GM12878 (cell line): ENCODE measurements at regions not wholly inside any gene's neighbourhood (a gene's known extent, or its start where the extent isn't known, plus 50 kb on each side); places are given as distances from the start of the nearest gene placed in this dataset.

ENCODE experiments used
- ATAC-seq: fragments of 200-7000 bp; cut with Tn5 transposase; 3 replicates; pipeline ENCODE4 v1.9.1; 2020; ENCODE audit warnings: mild to moderate bottlenecking, moderate library complexity
- BruUV-seq: library from RNA; stranded (reverse); fragments of 400-500 nt; replicated peaks from 2 replicates; lab custom pipeline; 2021; lab: Mats Ljungman, UMichigan
- CTCF ChIA-PET: fragments of 300-600 bp; sonication (Branson Sonifier 250); formaldehyde crosslinking; extraction: SDS; loops from one replicate; lab custom pipeline; 2021; ENCODE audit warnings: inconsistent platforms; lab: Yijun Ruan, JAX
- POLR2A ChIA-PET: fragments of 350-600 bp; formaldehyde crosslinking; extraction: SDS; loops from one replicate; lab custom pipeline; 2021; ENCODE audit warnings: inconsistent platforms; lab: Charles Lee
- RAD21 ChIA-PET: fragments of 300-600 bp; sonication (Branson Sonifier 250); formaldehyde crosslinking; loops from one replicate; lab custom pipeline; 2023; ENCODE audit warnings: antibody characterized with exemption; ENCODE audit not compliant: unreplicated experiment; lab: Charles Lee
- SMC1A ChIA-PET: fragments of 300-600 bp; sonication (Branson Sonifier 250); formaldehyde crosslinking; loops from one replicate; lab custom pipeline; 2023; ENCODE audit not compliant: unreplicated experiment, uncharacterized antibody; lab: Charles Lee
- DNase-seq: peaks from one replicate; pipeline ENCODE4 v3.0.0-alpha.2; 2011; ENCODE audit warnings: low read depth, low spot score
- FAIRE-seq: peaks from 3 replicates; lab custom pipeline; 2011; peaks lifted over from hg19 to GRCh38; lab: Jason Lieb, UNC
- H2AFZ ChIP-seq: 2 replicates; pipeline ENCODE4 v1.6.0; 2011; ENCODE audit warnings: low read depth, low read length, control low read depth; ENCODE audit not compliant: control insufficient read depth
- H3K27ac ChIP-seq: 2 replicates; pipeline ENCODE4 v1.5.1; 2011; ENCODE audit warnings: control low read depth; ENCODE audit not compliant: control insufficient read depth, insufficient read depth
- H3K27me3 ChIP-seq, 2 experiments: replicated peaks in 1 of 2; 2 replicates each; pipeline versions ENCODE4 v1.6.0 to v1.6.1; 2011; ENCODE audit warnings: low read length in 1 of 2; ENCODE audit not compliant: control insufficient read depth in 2 of 2, insufficient read depth in 2 of 2
- H3K36me3 ChIP-seq, 2 experiments: 2 replicates each; pipeline ENCODE4 v1.5.1; 2011; ENCODE audit warnings: low read length in 1 of 2; ENCODE audit not compliant: control insufficient read depth in 2 of 2, insufficient read depth in 2 of 2
- H3K4me1 ChIP-seq: 2 replicates; pipeline ENCODE4 v1.6.1; 2011; ENCODE audit warnings: mild to moderate bottlenecking, low read length, moderate library complexity, mixed read lengths; ENCODE audit not compliant: control insufficient read depth, insufficient read depth
- H3K4me2 ChIP-seq: 2 replicates; pipeline ENCODE4 v1.6.0; 2011; ENCODE audit warnings: control low read depth; ENCODE audit not compliant: control insufficient read depth, insufficient read depth
- H3K4me3 ChIP-seq: fragments of 200-600 bp; sonication (generic); 2 replicates; pipeline ENCODE4 v1.5.1; 2016
- H3K79me2 ChIP-seq: 2 replicates; pipeline ENCODE4 v1.6.0; 2011; ENCODE audit warnings: low read length; ENCODE audit not compliant: control insufficient read depth, insufficient read depth
- H3K9ac ChIP-seq: 2 replicates; pipeline ENCODE4 v1.8.0; 2011; ENCODE audit warnings: low read length, control low read depth, mixed read lengths; ENCODE audit not compliant: control insufficient read depth, insufficient read depth
- H3K9me3 ChIP-seq: replicated peaks from 3 replicates; pipeline ENCODE4 v1.5.1; 2011; ENCODE audit warnings: mild to moderate bottlenecking, low read length; ENCODE audit not compliant: control insufficient read depth, insufficient read depth
- H4K20me1 ChIP-seq: 2 replicates; pipeline ENCODE4 v1.6.0; 2011; ENCODE audit not compliant: control insufficient read depth, insufficient read depth
- CEBPB ChIP-seq, 2 experiments: fragments of 150-350 bp in 1 of 2; IDR thresholded peaks; 2 replicates each; pipeline ENCODE4 v1.6.1; 2012 to 2014; ENCODE audit warnings: low read depth in 2 of 2, low read length in 2 of 2, borderline replicate concordance in 1 of 2, inconsistent platforms in 1 of 2
- CHD4 ChIP-seq: fragments of 200-600 bp; sonication (generic); IDR thresholded peaks from 2 replicates; pipeline ENCODE4 v1.6.1; 2016; ENCODE audit warnings: mild to moderate bottlenecking
- DPF2 ChIP-seq: fragments of 450-650 bp; IDR thresholded peaks from 2 replicates; pipeline ENCODE4 v1.6.1; 2017; ENCODE audit warnings: mild to moderate bottlenecking
- E2F4 ChIP-seq: IDR thresholded peaks from 2 replicates; pipeline ENCODE4 v1.6.1; 2012; ENCODE audit warnings: low read depth, low read length, improper control_type of control experiment
- HCFC1 ChIP-seq: fragments of 150-350 bp; IDR thresholded peaks from 2 replicates; pipeline ENCODE4 v1.6.1; 2014; ENCODE audit warnings: low read length
- KLF5 ChIP-seq: fragments of 450-650 bp; IDR thresholded peaks from 2 replicates; pipeline ENCODE4 v1.6.1; 2014; ENCODE audit warnings: mild to moderate bottlenecking; ENCODE audit not compliant: partially characterized antibody
- LARP7 ChIP-seq: fragments of 450-650 bp; IDR thresholded peaks from 2 replicates; pipeline ENCODE4 v1.6.1; 2017; ENCODE audit warnings: mild to moderate bottlenecking
- PKNOX1 ChIP-seq: fragments of 450-650 bp; IDR thresholded peaks from 2 replicates; pipeline ENCODE4 v1.6.1; 2016; ENCODE audit warnings: mild to moderate bottlenecking
- SUZ12 ChIP-seq: fragments of 200-600 bp; sonication (generic); IDR thresholded peaks from one replicate; pipeline ENCODE4 v1.6.1; 2018; ENCODE audit warnings: antibody characterized with exemption, mild to moderate bottlenecking; ENCODE audit not compliant: unreplicated experiment
- ZBED1 ChIP-seq: IDR thresholded peaks from 2 replicates; pipeline ENCODE4 v1.6.1; 2016; ENCODE audit warnings: borderline replicate concordance
- ZNF622 ChIP-seq: fragments of 450-650 bp; IDR thresholded peaks from 2 replicates; pipeline ENCODE4 v1.6.1; 2017; ENCODE audit warnings: mild to moderate bottlenecking, inconsistent platforms
- WGBS: methylation state at CpG from one replicate; pipeline ENCODE4 v1.1.6; 2016; ENCODE audit warnings: low lambda C conversion rate; ENCODE audit not compliant: insufficient replicate concordance, insufficient coverage; ENCODE audit errors: missing lambda C conversion rate; 5-methylcytosine and 5-hydroxymethylcytosine counted together
- in situ Hi-C: fragments of 300-500 bp; cut with MboI; formaldehyde crosslinking; loops from 9 replicates; pipeline ENCODE4 v1.14.3; 2018; ENCODE audit warnings: mixed read lengths
- intact Hi-C: fragments of 100-400 bp; cut with micrococcal nuclease; formaldehyde crosslinking; loops from one replicate; pipeline ENCODE4 v1.14.2; 2022; ENCODE audit not compliant: unreplicated experiment
- TF ChIP-seq, protein P1 (sequence below): fragments of 450-650 bp; IDR thresholded peaks from 2 replicates; pipeline ENCODE4 v1.6.1; 2017; ENCODE audit warnings: low read depth, mild to moderate bottlenecking, moderate library complexity
- TF ChIP-seq, protein P2 (sequence below): fragments of 450-650 bp; IDR thresholded peaks from 2 replicates; pipeline ENCODE4 v1.6.1; 2017; ENCODE audit warnings: mild to moderate bottlenecking
- TF ChIP-seq, protein P3 (sequence below): IDR thresholded peaks from 2 replicates; pipeline ENCODE4 v1.6.1; 2012; ENCODE audit warnings: low read depth, low read length, improper control_type of control experiment
- TF ChIP-seq, protein P4 (sequence below): fragments of 450-650 bp; IDR thresholded peaks from 2 replicates; pipeline ENCODE4 v1.6.1; 2017; ENCODE audit warnings: mild to moderate bottlenecking, low read depth, inconsistent platforms; ENCODE audit not compliant: poor library complexity, severe bottlenecking

GRCh38 chr17:52276381-52277008 lies 118.0 kb upstream of the CA10 start:
- Histone ChIP-seq H2AFZ (no peak overlapping the region), H3K9me3 (no peaks in the 10 kb centered on the region), H3K4me2 (no peak overlapping the region), H3K79me2 (no peaks in the 10 kb centered on the region), H4K20me1 (no peaks in the 10 kb centered on the region), H3K27ac (no peak overlapping the region), H3K27me3 (no peaks in the 10 kb centered on the region), H3K4me3 (no peak overlapping the region), H3K36me3 (no peaks in the 10 kb centered on the region), H3K9ac (no peak overlapping the region), H3K4me1 (no peaks in the 10 kb centered on the region)
- POLR2A ChIA-PET: no interaction called here
- no TSS peak for BruUV-seq
- DNase-seq (no peak), ATAC-seq (no peak), FAIRE-seq (no peak)
- intact Hi-C loops (no loop called here), in situ Hi-C loops (no loop called here)
- CTCF ChIA-PET: no interaction called here
- SMC1A ChIA-PET: interaction anchor here (0.7 kb wide), 1 partner anchor 247 kb away, joined by 3 read pairs; no protein-coding TSS in a partner anchor
- RAD21 ChIA-PET: no interaction called here
- WGBS: 28% methylated on average over 4 of the region's 4 CpGs
- TF ChIP-seq PKNOX1: no peak
- no peak for TF ChIP-seq CHD4
- TF ChIP-seq KLF5: no peak
- TF ChIP-seq, protein P1, sequence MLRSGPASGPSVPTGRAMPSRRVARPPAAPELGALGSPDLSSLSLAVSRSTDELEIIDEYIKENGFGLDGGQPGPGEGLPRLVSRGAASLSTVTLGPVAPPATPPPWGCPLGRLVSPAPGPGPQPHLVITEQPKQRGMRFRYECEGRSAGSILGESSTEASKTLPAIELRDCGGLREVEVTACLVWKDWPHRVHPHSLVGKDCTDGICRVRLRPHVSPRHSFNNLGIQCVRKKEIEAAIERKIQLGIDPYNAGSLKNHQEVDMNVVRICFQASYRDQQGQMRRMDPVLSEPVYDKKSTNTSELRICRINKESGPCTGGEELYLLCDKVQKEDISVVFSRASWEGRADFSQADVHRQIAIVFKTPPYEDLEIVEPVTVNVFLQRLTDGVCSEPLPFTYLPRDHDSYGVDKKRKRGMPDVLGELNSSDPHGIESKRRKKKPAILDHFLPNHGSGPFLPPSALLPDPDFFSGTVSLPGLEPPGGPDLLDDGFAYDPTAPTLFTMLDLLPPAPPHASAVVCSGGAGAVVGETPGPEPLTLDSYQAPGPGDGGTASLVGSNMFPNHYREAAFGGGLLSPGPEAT: no peak
- TF ChIP-seq, protein P2, sequence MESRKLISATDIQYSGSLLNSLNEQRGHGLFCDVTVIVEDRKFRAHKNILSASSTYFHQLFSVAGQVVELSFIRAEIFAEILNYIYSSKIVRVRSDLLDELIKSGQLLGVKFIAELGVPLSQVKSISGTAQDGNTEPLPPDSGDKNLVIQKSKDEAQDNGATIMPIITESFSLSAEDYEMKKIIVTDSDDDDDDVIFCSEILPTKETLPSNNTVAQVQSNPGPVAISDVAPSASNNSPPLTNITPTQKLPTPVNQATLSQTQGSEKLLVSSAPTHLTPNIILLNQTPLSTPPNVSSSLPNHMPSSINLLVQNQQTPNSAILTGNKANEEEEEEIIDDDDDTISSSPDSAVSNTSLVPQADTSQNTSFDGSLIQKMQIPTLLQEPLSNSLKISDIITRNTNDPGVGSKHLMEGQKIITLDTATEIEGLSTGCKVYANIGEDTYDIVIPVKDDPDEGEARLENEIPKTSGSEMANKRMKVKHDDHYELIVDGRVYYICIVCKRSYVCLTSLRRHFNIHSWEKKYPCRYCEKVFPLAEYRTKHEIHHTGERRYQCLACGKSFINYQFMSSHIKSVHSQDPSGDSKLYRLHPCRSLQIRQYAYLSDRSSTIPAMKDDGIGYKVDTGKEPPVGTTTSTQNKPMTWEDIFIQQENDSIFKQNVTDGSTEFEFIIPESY: no peak
- no peak for TF ChIP-seq LARP7
- TF ChIP-seq, protein P3, sequence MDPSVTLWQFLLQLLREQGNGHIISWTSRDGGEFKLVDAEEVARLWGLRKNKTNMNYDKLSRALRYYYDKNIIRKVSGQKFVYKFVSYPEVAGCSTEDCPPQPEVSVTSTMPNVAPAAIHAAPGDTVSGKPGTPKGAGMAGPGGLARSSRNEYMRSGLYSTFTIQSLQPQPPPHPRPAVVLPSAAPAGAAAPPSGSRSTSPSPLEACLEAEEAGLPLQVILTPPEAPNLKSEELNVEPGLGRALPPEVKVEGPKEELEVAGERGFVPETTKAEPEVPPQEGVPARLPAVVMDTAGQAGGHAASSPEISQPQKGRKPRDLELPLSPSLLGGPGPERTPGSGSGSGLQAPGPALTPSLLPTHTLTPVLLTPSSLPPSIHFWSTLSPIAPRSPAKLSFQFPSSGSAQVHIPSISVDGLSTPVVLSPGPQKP: no peak
- no peak for TF ChIP-seq E2F4
- no peak for TF ChIP-seq ZBED1
- TF ChIP-seq DPF2: no peak
- TF ChIP-seq HCFC1: no peak
- TF ChIP-seq SUZ12: no peak
- no peak for TF ChIP-seq CEBPB (IDR thresholded peaks at IDR 0.05; ENCODE audit: borderline replicate concordance in 1 of 2, low read depth in 2 of 2, low read length in 2 of 2)
- TF ChIP-seq ZNF622: no peak
- TF ChIP-seq, protein P4, sequence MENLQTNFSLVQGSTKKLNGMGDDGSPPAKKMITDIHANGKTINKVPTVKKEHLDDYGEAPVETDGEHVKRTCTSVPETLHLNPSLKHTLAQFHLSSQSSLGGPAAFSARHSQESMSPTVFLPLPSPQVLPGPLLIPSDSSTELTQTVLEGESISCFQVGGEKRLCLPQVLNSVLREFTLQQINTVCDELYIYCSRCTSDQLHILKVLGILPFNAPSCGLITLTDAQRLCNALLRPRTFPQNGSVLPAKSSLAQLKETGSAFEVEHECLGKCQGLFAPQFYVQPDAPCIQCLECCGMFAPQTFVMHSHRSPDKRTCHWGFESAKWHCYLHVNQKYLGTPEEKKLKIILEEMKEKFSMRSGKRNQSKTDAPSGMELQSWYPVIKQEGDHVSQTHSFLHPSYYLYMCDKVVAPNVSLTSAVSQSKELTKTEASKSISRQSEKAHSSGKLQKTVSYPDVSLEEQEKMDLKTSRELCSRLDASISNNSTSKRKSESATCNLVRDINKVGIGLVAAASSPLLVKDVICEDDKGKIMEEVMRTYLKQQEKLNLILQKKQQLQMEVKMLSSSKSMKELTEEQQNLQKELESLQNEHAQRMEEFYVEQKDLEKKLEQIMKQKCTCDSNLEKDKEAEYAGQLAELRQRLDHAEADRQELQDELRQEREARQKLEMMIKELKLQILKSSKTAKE: no peak
